Osteoblast (primary cell): ENCODE measurements at regions not wholly inside any gene's neighbourhood (a gene's known extent, or its start where the extent isn't known, plus 50 kb on each side); places are given as distances from the start of the nearest gene placed in this dataset.

Experiments
- DNase-seq: peaks from one replicate; pipeline ENCODE4 v3.0.0; 2011; ENCODE audit warnings: low spot score, mixed read lengths; ENCODE audit not compliant: insufficient read length; ENCODE audit errors: missing footprints
- H2AFZ ChIP-seq: 2 replicates; pipeline ENCODE4 v1.6.0; 2011; ENCODE audit warnings: mild to moderate bottlenecking, low read length
- H3K27ac ChIP-seq: 2 replicates; pipeline ENCODE4 v1.5.1; 2011; ENCODE audit warnings: mild to moderate bottlenecking, low read depth, low read length, moderate library complexity
- H3K27me3 ChIP-seq: 2 replicates; pipeline ENCODE4 v1.6.0; 2012; ENCODE audit warnings: mild to moderate bottlenecking, control low read depth, inconsistent platforms, low read length, moderate library complexity; ENCODE audit not compliant: insufficient read depth
- H3K36me3 ChIP-seq: 2 replicates; pipeline ENCODE4 v1.5.1; 2011; ENCODE audit warnings: mild to moderate bottlenecking, low read length, control low read depth, moderate library complexity; ENCODE audit not compliant: insufficient read depth
- H3K4me1 ChIP-seq: 2 replicates; pipeline ENCODE4 v1.5.1; 2011; ENCODE audit warnings: mild to moderate bottlenecking, low read length, control low read depth, moderate library complexity; ENCODE audit not compliant: insufficient read depth
- H3K4me2 ChIP-seq: 2 replicates; pipeline ENCODE4 v1.6.0; 2011; ENCODE audit warnings: mild to moderate bottlenecking, low read length; ENCODE audit not compliant: insufficient read depth
- H3K4me3 ChIP-seq: fragments of 200-600 bp; sonication (generic); 3 replicates; pipeline ENCODE4 v1.5.1; 2012; ENCODE audit warnings: mild to moderate bottlenecking, low read length, inconsistent platforms; ENCODE audit not compliant: insufficient read depth
- H3K79me2 ChIP-seq: 2 replicates; pipeline ENCODE4 v1.6.0; 2012; ENCODE audit warnings: mild to moderate bottlenecking, low read length, control low read depth, inconsistent platforms; ENCODE audit not compliant: insufficient read depth
- H3K9me3 ChIP-seq: 2 replicates; pipeline ENCODE4 v1.5.1; 2011; ENCODE audit warnings: low read depth, low read length, control low read depth
- H4K20me1 ChIP-seq: 2 replicates; pipeline ENCODE4 v1.6.0; 2012; ENCODE audit warnings: mild to moderate bottlenecking, low read length, control low read depth; ENCODE audit not compliant: insufficient read depth
- CTCF ChIP-seq: IDR thresholded peaks from 2 replicates; pipeline ENCODE4 v1.5.1; 2011; ENCODE audit warnings: mild to moderate bottlenecking, low read depth, low read length, moderate library complexity; ENCODE audit errors: extremely low read depth

- peak; percentile 85 for DNase-seq
- no peaks in the 10 kb centered on the region for H4K20me1 ChIP-seq
- H3K36me3 ChIP-seq: no peaks in the 10 kb centered on the region
- no peaks in the 10 kb centered on the region for H3K9me3 ChIP-seq
- no peaks in the 10 kb centered on the region for H3K4me1 ChIP-seq
- H2AFZ ChIP-seq: no peak overlapping the region
- H3K79me2 ChIP-seq: no peaks in the 10 kb centered on the region
- H3K4me2 ChIP-seq: no peak overlapping the region
- TF ChIP-seq CTCF: peak; percentile 92
- peaks cover 9% of the 10 kb centered on the region for H3K27me3 ChIP-seq
- no peak overlapping the region for H3K27ac ChIP-seq
- no peak overlapping the region for H3K4me3 ChIP-seq
These were observed 126.3 kb upstream of the NT5E start for GRCh38 chr6:85323435-85324040.

GRCh38 chr6:85322446-85323105 is 127.3 kb upstream of the NT5E start:
- Histone ChIP-seq H3K27me3 (peaks cover 9% of the 10 kb centered on the region), H3K4me2 (no peak overlapping the region), H3K36me3 (no peaks in the 10 kb centered on the region), H2AFZ (no peak overlapping the region), H3K9me3 (peaks cover 4% of the 10 kb centered on the region), H4K20me1 (no peaks in the 10 kb centered on the region), H3K4me3 (no peak overlapping the region), H3K27ac (no peak overlapping the region), H3K4me1 (no peaks in the 10 kb centered on the region), H3K79me2 (no peaks in the 10 kb centered on the region)
- no peak for DNase-seq
- TF ChIP-seq CTCF: no peak

- TF ChIP-seq CTCF: no peak
- Histone ChIP-seq H2AFZ (no peak overlapping the region), H3K4me1 (no peaks in the 10 kb centered on the region), H4K20me1 (no peaks in the 10 kb centered on the region), H3K27ac (no peak overlapping the region), H3K36me3 (no peaks in the 10 kb centered on the region), H3K79me2 (no peaks in the 10 kb centered on the region), H3K4me2 (no peak overlapping the region), H3K27me3 (peaks cover 9% of the 10 kb centered on the region), H3K4me3 (no peak overlapping the region), H3K9me3 (peaks cover 4% of the 10 kb centered on the region)
- no peak for DNase-seq
These were observed 128.0 kb upstream of the NT5E start for GRCh38 chr6:85321906-85322305.

GRCh38 chr6:85314586-85314985 is 135.3 kb upstream of the NT5E start:
- no peak overlapping the region for H3K4me3 ChIP-seq
- H3K27me3 ChIP-seq: no peaks in the 10 kb centered on the region
- H2AFZ ChIP-seq: no peak overlapping the region
- peaks cover 6% of the 10 kb centered on the region for H3K9me3 ChIP-seq
- H3K4me1 ChIP-seq: no peaks in the 10 kb centered on the region
- DNase-seq: no peak
- no peaks in the 10 kb centered on the region for H4K20me1 ChIP-seq
- no peaks in the 10 kb centered on the region for H3K36me3 ChIP-seq
- no peaks in the 10 kb centered on the region for H3K79me2 ChIP-seq
- H3K4me2 ChIP-seq: no peak overlapping the region
- no peak overlapping the region for H3K27ac ChIP-seq
- TF ChIP-seq CTCF: no peak
